A172 (cell line): ENCODE measurements at regions not wholly inside any gene's neighbourhood (a gene's known extent, or its start where the extent isn't known, plus 50 kb on each side); places are given as distances from the start of the nearest gene placed in this dataset.

Experiments
- DNase-seq: peaks from one replicate; pipeline ENCODE4 v3.0.0-alpha.2; 2015; ENCODE audit warnings: low spot score

DNA sequence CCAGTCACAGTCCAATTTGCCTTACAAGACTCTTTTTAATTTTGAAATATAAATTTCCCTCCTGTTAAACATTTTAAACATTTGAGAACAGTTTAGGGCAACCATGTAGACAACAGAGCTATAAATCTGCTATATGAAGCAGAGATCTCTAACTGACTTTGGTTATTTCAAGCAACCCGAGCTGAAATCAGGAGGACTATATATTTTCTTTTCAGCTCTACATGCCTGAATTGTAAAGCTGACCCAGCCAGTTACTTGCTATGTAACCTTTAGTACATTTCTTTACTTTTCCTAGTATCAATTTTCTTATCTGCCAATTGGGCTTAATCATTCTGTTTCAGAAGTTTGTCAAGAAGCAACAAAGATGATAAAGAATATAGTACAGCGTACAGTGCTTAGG is 457.4 kb upstream of the NECTIN3 start:
- no peak for DNase-seq

DNA sequence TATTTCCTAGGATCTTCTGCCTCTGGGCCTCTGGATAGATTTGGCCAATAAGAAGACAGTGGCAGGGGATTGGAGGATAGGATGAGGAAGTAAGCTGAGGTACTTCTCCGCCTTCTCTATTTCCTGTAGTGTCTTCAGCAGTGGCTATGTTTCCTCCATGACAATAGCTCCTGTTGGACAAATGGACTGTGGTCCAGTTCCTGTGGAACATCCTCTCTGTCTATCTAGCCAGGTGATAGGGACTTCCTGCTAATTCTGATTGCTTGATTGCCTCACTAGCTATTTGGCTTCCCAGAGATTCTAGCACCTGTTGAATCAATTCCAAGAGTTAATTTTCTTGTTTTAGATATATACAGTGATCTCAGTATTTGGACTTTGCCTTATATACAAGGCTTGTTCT is 456.2 kb upstream of the NECTIN3 start:
- no peak for DNase-seq

DNA sequence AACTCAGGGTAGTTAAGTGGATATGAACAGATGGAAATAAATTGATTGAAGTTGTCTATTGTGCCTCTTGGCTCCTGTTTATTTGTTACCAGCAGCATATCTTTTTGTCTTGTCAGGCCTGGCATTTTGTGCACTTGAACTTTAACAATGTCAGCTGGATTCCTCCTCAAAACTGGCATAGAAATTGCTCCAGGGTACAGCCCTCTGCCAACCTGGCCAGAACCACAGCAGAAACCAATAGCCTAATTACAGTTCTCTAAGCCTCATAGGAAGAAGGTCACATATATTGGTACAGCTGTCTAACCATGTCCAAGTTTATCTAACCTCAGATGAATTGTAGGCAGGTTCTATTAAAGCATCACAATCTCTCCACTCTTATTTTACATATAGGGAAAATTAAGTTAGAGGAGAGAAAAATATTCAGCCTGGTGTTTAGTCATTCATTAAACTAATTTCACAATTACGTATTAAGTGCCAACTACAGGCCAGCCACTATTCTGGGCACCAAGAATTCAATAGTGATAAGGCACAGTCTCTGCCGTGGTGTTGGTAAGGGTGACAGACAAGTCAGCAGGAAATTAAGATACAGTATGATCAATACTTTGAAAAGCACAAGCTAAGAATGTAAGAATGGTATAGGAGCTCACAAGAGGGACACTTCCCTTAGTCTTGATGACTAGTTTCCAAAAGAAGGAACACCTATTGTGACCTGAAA is 452.9 kb upstream of the NECTIN3 start:
- DNase-seq: no peak

DNA sequence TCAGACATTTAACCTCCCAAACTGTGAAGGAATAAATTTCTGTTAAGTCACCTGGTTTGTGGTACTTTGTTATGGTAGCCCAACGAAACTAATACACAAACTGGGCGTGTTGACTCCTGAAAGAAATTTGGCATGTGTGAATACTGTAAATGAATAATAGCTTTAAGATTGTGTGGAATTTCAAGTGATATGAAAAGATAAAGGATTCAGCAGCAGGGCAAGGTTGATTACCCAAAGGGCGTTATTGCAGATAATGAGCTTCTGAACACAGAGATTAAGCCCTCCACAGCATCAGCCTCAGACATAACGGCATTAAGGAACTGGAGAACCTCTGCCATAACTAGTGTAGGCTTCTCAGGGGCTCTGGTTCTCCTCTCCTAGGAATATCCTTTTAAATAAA is 451.5 kb upstream of the NECTIN3 start:
- no peak for DNase-seq

DNA sequence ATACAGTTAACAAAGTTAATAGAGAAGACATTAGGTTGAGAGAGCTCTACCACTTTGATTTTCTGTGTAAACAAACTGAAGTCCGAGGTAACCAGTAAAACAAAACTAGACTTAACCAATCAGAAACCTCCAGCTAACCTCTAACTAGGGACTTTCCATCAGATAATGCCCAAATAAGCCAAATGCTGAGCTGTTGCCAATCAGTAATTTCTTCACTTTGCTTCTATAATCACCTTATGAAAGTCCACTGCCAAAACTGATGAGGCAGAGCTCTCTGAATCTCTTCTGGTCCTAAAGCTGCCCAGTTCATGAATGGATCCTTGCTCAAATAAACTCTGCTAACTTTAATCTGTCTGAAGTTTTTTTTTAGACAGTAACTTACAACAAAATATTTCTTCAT is 448.0 kb upstream of the NECTIN3 start:
- peak; percentile 6 for DNase-seq

DNA sequence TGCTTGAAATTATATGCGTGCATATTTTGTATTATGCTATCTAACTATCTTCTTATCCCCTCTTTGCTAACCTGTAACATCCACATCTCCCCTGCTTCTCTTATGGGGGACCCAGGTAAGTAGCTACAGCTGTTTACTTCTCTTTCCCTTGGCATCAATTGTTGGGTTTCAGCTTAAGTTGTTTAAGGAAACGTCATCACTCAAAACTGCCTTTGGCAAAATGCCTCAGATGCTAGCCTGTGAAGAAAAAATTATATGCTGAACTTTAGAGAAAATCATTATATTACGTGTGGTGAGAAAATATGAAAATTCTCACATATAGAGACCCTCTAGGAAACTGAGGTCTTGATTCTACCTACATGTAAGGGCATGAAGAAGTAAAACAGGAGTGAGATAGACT is 447.0 kb upstream of the NECTIN3 start:
- no peak for DNase-seq

DNA sequence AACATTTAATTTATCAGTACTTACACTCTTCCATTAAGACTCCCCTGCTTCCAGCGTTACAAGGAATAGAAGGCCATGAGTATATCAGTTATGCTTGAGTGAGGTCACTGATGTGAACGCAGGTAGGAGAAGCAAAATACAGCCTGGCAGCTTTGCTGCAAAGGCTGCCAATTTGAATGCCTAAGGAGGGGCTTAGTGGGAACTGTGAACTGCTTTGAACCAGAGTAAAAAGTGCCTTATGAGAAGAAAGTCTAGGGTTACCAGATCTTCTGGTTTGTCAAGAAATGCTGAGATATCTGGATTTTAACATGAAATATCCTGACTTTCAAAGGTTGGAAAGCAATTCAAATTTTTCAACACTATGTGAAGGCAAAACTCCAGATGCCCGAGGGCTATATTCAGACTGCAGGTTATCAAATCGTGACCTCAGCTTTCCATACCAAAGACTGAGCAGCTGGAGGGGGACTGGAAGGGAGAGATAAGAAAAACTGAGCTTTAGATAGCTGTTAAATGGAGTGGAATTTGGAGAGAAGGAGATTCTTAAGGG is 446.3 kb upstream of the NECTIN3 start:
- no peak for DNase-seq

DNA sequence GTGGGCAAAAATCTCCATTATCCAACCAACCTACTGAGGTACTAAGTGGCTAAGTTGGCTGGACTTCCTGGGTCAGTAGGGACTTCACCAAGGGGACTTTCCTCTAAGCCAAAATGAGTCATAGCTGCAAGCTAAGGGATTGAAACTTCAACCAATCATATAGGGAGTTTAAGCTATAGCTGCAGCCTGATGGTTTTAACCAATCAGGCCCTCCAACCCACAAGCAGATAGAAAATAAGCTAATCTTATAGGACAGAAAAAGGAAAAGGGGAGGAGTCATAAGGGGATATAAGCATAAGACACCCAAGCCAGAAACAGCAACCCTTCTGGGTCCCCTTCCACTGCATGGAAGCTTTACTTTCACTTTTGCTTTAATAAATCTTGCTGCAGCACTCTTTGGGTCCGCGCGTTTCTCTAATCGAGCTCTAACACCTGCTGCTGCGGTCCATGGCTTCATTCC is 444.9 kb upstream of the NECTIN3 start:
- peak; percentile 43 for DNase-seq

DNA sequence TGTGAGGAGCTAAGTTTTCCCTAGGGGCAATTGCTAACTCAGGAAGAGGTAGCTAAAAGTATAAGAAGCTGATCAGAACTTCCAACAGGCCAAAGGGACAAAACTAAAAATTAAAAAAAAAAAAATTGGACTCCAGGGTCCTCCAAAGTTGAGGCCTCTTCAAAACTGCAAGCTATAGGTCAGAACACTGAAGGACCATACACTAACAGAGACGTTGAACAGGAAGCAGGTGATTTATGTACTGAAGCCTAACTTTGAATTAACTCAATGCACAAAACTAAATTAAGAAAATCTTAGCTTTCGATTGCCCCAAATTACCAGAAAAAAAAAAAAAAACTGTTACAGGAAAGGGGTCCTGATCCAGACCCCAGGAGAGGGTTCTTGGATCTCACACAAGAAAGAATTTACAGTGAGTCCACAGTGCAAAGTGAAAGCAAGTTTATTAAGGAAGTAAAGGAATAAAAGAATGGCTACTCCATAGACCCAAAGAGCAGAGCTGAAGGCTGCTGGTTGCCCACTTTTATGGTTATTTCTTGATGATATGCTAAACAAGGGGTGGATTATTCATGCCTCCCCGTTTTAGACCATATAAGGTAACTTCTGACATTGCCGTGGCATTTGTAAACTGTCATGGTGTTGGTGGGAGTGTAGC is 442.8 kb upstream of the NECTIN3 start:
- DNase-seq: no peak

DNA sequence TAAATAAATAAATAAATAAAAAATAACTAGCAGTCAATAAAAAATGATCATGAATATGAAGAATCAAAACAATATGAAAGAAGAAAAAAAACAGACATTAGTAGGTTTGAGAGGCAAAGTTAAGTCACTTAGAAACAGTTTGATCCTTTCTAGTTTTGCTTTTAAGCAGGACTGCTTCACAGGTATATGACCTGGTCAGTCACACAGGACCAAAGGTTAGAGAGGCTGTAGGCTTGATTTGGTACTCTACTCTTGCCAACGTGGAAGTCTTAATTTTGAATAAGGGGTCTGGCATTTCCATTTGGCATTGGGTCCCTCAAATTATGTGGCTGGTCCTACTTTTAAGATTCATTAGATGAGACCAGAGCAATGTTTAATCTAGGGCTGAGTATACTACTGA is 441.7 kb upstream of the NECTIN3 start:
- no peak for DNase-seq

DNA sequence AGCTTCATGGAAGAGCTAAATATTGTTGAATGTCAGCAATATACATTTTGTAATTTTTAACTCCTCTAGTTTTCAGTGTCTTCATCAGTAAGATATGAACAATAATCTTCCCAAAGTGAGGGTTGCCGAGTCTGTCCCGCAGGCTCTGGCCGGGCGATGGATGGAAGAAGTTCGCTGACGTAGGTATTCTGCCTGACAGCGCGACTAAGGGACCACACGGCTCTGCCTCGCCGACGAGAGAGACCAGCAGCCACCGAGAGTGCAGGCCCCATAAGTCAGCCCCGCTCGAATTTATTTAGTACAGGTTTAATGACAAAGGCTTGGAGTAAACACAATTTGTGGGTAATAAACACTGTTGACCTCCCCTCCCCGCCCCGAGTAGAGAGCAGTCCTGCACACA is 427.4 kb upstream of the NECTIN3 start:
- no peak for DNase-seq

DNA sequence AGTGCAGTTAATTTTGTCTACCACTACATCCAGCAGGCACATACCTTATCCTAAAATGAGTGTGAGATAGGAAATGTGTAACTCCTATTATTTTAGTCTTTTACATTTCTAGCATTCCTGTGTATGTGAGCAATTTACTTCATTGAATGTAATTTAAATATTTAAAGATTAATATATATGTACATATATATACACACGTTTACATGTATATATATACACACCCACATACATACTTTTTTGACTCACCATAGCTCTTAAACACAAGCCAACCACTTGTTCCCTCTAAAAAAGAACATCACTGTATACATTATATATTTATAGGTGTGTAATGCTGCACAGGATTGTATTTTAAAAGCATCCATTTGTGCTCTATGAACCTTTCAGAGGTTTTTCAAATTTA is 425.6 kb upstream of the NECTIN3 start:
- no peak for DNase-seq

DNA sequence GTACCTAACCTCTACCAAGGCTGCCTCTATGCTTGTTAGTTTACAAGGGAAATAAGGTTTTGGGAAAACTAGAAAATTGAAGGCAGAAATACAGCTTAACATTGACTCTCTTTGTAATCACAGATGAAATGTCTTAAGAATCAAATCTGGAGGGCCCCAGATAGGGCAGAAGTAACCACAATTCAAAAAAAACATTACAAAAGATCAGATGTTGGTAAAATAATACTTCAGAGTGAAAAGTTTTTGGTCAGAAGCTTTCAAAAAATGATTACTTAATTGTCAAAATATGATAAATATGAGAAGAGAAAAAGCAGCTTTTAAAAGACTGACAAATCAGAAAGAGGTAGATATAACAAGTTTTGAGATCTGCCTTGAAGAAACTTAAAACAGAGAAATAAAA is 425.1 kb upstream of the NECTIN3 start:
- DNase-seq: no peak

DNA sequence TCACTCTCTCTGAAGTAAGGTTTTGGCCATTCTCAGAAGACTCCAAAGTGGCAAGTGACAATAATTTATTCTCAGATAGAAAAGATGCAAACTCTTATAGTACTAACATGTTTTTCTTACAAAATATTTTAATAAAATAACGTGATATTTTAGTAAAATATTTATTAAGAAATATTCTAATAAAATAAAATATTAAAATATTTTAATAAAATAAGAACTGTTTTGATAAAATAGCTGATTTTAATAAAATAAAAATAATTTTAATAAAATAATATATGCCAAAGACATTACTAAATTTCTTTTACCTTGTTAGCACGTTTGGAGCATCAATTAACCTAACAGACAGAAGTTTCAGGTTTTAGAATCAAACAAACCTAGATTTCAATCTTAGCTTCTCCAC is 424.0 kb upstream of the NECTIN3 start:
- DNase-seq: no peak

DNA sequence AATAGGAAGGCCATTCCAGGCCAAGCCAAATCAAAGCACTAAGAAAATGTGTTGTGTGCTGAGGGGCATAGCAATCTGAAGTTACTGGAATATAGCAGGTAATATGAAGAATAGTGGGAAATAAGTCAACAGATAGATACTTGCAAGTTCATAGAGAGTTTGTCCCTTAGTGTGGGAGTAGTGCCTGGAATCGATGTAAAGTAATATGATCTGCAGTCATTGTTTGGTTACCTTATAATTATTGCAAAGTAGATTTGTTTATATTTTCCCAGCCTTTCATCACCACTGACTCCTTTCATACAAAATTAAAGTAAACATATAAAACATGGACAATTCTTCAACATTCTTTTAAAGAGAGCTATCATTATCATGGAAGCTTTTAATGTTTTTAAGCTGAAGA is 420.9 kb upstream of the NECTIN3 start:
- DNase-seq: no peak

DNA sequence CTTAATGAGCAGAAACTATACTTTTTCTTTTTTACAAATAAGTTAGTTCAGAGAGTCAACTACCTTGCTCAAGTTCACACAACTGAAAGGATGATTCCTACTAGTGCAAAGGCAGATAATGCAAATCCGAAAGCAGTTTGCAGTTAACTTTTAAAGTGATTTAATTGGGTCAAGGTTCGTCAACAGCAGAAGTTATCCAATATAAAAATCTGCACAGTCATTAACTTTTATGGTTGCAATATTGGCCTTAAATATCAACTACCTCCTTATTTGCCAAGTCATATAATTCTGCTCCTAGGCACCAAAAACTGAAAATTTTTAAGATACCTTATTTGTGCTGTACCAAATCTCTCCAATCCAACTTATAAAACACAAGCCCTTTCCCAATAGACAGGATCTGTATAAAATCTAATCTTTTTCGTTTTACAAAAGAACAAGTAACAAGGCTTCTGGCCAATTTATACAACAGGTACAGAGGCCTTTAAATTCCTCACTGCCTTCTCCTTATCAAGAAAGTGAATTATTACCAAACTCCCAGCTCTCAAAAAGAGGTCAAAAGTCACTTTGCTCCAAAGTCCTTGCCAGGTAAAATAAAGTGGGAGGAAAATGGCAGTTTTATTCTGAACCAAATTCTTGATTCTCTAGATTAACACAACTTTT is 416.6 kb upstream of the NECTIN3 start:
- DNase-seq: no peak

DNA sequence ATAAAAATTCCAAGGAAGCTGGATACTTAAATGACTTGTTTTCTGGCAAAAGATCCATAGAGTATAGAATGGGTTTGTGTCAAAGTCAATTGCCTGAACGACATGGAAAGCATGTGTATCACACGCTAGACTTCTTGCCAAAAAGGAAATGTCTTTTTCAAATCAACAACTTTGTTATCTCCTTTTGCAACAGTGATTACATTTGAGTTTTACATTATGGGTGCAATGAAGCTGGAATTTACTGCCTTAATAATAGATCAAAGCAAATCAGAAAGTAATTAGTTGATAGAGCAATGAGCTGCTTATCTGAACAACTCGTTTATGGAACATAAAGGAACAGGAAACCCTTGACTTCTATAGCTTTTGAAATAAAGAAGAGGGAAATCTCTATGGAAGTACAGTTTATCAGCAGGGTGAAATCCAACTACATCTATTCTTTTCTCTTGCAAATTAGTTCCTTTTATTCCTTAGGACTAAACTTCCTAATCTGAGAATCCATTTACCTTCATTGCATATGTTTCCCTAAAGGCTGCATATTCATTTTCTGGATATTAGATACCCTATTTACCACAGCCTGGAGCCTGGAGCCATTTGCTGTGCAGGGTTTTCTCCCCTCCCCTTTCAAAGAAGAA is 415.1 kb upstream of the NECTIN3 start:
- no peak for DNase-seq

DNA sequence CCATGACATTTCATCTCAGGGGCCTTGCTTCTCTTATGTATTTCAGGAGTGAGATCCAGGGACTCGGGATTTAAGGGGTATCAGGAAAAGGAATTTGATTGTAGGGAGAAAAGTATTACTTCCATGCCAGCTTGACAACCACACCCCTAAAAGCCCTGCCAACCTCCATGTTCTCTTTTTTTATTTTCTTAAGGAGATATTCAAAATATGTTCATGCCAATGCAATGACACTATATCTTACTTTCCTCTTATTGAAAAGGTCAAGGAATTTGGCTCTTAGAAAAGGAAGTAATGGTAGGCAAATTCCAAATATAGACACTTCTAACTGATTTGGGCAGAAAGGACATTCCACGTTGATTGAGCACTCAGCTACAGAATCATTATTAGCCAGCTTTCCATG is 407.5 kb upstream of the NECTIN3 start:
- peak; percentile 5 for DNase-seq

DNA sequence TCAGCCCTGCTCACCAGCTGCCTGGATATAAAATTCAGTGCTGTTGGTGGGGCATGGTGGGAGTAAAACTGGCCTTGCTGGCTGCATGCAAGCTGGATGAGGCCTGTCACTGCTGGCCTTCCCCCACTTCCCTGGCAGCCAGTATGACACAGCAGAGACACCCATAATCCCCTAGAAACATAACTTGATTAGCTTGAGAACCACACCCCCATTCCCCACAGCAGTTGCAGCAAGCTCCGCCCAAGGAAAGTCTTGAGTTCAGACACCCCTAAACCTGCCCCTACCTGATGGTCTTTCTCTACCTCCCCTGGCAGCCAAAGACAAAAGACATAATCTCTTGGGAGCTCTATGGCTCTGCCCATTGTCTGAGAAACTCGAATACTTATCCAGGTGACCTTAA is 405.1 kb upstream of the NECTIN3 start:
- DNase-seq: no peak

DNA sequence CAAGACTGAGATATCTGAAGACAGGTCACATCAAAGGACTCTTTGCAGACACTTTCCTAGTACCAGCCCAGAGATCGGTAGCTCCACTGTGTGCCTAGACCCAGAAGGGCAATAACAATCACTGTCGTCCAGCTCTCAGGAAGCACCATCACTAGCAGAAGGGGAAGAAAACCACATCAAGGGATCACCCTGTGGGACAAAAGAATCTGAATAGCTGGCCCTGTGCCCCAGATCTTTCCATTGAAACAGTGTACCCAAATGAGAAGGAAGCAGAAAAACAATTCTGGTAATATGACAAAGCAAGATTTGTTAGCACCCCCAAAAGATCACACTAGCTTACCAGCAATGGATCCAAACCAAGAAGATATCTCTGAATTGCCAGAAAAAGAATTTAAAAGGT is 404.4 kb upstream of the NECTIN3 start:
- no peak for DNase-seq

DNA sequence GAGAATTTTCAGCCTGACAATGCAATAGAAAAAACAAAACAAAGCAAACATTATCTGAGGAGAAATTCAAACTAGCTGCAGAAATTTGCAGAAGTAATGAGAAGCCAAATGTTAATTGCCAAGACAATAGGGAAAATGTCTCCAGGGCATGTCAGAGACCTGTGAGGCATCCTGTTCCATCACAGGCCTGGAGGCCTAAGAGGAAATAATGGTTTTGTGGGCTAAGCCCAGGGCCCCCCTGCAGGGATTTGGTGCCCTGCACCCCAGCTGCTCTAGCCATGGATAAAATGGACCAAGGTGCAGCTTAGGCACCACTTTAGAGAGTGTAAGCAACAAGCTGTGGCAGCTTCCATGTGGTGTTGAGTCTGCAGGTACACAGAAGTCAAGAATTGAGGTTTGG is 401.2 kb upstream of the NECTIN3 start:
- no peak for DNase-seq

DNA sequence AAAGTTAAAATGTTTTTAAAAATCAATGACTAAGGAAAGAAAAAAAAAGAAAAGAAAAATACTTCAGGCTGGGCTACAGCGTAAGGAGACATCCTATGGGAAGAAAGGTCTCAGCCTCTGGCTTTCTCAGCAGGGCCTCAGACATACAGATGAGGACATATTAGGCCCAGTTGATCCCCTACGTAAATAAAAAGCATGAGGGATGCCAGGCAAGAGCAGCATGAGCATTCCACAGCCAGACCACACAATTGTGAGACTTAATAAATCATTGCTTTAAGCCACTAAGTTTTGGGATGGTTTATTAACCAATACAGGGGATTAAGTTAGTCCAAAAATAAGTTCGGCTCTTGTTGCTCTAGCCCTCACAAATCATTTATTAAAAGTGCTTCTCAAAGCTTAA is 394.1 kb upstream of the NECTIN3 start:
- no peak for DNase-seq

DNA sequence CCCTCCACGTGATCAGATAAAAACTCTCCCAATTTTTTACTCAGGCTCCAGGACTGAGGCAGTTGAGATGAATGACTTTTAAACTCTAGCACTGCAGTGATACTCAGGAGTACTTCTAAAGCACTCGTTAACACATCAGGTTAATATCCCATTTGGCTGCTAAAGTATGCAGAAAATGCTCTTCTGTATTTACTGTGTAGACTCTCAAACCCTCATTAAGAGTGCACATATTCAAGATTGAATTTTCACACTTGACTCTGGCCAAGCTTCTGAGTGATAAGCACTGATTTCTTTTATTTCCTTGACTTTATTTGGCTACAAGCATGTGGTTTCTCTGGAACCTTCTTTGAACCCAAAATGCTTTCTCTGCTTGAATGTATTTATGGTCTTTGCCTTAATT is 392.3 kb upstream of the NECTIN3 start:
- no peak for DNase-seq
